ENCODE measurements at regions not wholly inside any gene's neighbourhood (a gene's known extent, or its start where the extent isn't known, plus 50 kb on each side); places are given as distances from the start of the nearest gene placed in this dataset.

DNA sequence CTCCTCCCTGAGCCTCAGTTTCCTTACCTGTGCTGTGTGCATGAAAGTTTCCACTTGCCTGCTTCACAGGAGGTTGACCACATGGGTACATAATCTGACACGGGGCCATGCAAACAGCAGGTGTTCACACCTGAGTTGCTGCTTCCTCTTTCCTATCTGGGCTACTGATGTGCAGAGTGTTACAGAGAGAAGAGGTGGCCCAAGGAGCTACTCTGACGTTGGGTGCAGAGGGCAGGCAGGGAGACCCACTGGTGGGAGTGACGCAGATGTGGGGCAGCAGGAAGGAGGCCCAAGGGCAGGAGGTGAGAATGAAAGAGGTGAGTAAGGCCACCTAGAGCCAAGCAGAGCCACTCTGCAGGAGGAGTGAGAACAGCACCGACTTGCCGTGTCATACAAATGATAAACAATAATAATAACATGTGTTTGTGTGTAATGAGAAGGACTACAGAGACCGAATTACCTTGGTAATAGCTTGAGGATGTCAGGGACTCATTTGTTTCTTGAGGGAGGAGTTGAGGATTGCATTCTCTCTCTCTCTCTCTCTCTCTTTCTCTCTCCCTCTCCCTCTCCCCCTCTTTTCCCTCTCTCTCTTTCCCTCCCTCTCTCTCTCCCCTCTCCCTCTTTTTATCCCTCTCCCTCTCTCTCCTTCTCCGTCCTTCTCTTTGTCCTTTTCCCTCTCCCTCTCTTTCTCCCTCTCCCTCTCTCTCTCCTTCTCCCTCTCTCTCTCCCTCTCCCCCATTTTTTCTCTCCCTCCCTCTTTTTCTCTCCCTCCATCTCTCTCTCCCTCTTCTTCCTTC lies 87.4 kb upstream of the IGSF21 start:
- Histone ChIP-seq H3K4me3 (ENCODE audit: low read depth, low read length) (no peak overlapping the region), H3K36me3 (ENCODE audit: control insufficient read depth, insufficient read depth, low read length) (no peaks in the 10 kb centered on the region), H3K27me3 (ENCODE audit: control insufficient read depth, insufficient read depth, low read length) (peaks cover 4% of the 10 kb centered on the region)
- TF ChIP-seq, protein P1, sequence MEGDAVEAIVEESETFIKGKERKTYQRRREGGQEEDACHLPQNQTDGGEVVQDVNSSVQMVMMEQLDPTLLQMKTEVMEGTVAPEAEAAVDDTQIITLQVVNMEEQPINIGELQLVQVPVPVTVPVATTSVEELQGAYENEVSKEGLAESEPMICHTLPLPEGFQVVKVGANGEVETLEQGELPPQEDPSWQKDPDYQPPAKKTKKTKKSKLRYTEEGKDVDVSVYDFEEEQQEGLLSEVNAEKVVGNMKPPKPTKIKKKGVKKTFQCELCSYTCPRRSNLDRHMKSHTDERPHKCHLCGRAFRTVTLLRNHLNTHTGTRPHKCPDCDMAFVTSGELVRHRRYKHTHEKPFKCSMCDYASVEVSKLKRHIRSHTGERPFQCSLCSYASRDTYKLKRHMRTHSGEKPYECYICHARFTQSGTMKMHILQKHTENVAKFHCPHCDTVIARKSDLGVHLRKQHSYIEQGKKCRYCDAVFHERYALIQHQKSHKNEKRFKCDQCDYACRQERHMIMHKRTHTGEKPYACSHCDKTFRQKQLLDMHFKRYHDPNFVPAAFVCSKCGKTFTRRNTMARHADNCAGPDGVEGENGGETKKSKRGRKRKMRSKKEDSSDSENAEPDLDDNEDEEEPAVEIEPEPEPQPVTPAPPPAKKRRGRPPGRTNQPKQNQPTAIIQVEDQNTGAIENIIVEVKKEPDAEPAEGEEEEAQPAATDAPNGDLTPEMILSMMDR (IDR thresholded peaks at IDR 0.05; ENCODE audit: insufficient read depth, low read length, poor library complexity, severe bottlenecking) = no peak
- DNase-seq (ENCODE audit: low read depth) = no peak

DNA sequence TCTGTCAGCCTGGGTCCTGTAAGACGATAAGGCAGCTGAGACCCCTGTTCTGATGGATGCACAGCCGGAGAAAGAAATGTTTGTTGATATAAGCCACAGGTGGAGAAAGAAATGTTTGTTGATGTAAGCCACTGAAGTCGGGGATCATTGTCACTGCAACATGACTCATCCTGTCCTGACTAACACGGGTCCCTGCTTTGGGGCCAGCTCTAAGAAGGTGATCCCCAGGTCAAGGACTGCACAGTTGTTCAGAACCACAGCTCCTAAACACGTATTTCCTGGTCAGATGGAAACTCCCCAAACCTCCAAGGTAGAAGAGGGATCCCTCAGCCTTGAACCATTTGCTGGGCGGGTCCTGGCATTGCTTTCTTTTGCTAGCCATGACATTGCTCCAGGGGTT lies 86.4 kb upstream of the IGSF21 start:
- Histone ChIP-seq H3K27me3 (ENCODE audit: control insufficient read depth, insufficient read depth, low read length) (peaks cover 4% of the 10 kb centered on the region), H3K4me3 (ENCODE audit: low read depth, low read length) (no peak overlapping the region), H3K36me3 (ENCODE audit: control insufficient read depth, insufficient read depth, low read length) (no peaks in the 10 kb centered on the region)
- TF ChIP-seq, protein P1 (IDR thresholded peaks at IDR 0.05; ENCODE audit: insufficient read depth, low read length, poor library complexity, severe bottlenecking) = no peak
- no peak for DNase-seq (ENCODE audit: low read depth)

DNA sequence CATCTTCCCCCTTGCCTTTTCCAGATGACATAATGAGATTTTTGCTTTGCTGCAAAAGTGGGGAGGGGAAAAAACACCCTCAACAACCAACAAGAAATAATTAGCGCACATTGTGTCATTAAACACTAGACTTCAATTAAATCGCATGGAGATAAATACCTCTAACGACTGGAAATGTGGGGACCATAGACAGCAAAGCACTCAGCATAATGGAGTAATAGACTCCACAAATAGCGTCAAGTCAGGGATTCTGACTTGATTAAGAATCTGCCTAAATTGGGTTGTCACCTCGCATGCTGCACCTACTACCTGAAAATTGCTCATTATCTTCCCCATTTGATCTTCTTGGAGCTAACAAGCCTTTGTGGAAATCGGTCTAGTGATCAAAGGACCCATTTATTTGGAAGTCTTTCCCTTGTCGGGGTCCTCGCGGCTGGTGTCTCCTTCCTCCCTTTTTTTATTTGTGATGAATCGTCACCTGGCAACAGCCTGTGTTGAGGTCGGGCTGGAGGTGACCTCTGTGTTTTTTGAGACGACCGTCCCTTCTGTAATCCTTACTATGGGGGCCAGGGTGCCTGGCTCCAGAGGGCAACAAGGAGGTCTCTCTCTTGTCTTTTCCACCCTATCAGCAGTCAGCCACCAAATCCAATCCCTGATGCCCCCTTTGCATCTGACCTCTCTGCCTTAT lies 75.3 kb upstream of the IGSF21 start:
- Histone ChIP-seq H3K36me3 (ENCODE audit: control insufficient read depth, insufficient read depth, low read length) (no peaks in the 10 kb centered on the region), H3K27me3 (ENCODE audit: control insufficient read depth, insufficient read depth, low read length) (no peaks in the 10 kb centered on the region), H3K4me3 (ENCODE audit: low read depth, low read length) (no peak overlapping the region)
- TF ChIP-seq, protein P1 (IDR thresholded peaks at IDR 0.05; ENCODE audit: insufficient read depth, low read length, poor library complexity, severe bottlenecking) = no peak
- DNase-seq (ENCODE audit: low read depth) = no peak

DNA sequence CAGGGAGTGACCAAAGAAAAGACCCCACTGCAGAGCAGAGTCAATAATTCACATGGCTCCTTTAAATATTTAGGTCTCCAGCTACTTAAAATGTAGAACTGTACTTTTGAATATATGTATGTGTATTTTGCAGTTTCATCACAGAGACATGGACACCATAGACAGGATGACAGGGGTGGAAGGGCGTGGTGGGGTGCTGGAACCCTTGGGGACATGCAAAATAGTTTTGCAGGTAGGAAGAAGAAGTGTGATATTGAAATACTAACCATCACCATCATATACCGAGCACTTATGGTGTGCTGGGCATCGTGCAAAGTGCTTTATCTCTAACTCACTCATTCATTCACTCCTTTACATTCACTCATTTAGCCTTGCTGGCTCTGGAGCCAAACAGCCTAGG lies 72.5 kb upstream of the IGSF21 start:
- no peaks in the 10 kb centered on the region for H3K27me3 ChIP-seq (ENCODE audit: control insufficient read depth, insufficient read depth, low read length)
- no peak overlapping the region for H3K4me3 ChIP-seq (ENCODE audit: low read depth, low read length)
- DNase-seq (ENCODE audit: low read depth) = no peak
- H3K36me3 ChIP-seq (ENCODE audit: control insufficient read depth, insufficient read depth, low read length) = no peaks in the 10 kb centered on the region
- TF ChIP-seq, protein P1 (IDR thresholded peaks at IDR 0.05; ENCODE audit: insufficient read depth, low read length, poor library complexity, severe bottlenecking) = no peak

DNA sequence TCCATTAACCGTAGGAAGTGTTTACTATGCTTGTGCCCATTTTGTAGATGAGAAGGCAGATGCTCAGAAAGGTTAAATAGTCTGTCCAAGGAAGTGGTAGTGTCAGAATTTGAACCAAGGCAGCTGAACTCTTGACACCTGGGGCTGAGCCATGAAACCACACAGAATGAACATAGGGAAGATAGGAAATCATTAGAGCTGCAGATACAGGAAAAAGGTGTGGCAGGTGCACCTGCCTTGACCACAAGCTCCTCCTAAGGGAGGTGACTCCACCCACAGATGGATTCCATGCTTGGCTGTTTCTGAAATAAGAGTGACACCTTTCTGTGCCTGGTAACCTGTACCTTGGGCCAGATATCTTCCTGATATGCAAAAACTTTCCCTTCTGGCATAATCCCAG lies 69.9 kb upstream of the IGSF21 start:
- Histone ChIP-seq H3K36me3 (ENCODE audit: control insufficient read depth, insufficient read depth, low read length) (no peaks in the 10 kb centered on the region), H3K4me3 (ENCODE audit: low read depth, low read length) (no peak overlapping the region), H3K27me3 (ENCODE audit: control insufficient read depth, insufficient read depth, low read length) (no peaks in the 10 kb centered on the region)
- no peak for DNase-seq (ENCODE audit: low read depth)
- TF ChIP-seq, protein P1 (IDR thresholded peaks at IDR 0.05; ENCODE audit: insufficient read depth, low read length, poor library complexity, severe bottlenecking) = no peak
